GM10248 (cell line): ENCODE measurements at regions not wholly inside any gene's neighbourhood (a gene's known extent, or its start where the extent isn't known, plus 50 kb on each side); places are given as distances from the start of the nearest gene placed in this dataset.
"Not testable (repeated sequence)": the region's sequence is repeated elsewhere in the genome, so short reads cannot be mapped to it uniquely, and the experiment has no call there.

Experiments used
- CTCF ChIA-PET: fragments of 300-600 bp; sonication (Branson Sonifier 250); formaldehyde crosslinking; extraction: SDS; loops from one replicate; lab custom pipeline; 2021; ENCODE audit warnings: antibody characterized with exemption; lab: Yijun Ruan, JAX
- POLR2A ChIA-PET: fragments of 350-650 bp; sonication (Branson Sonifier 250); formaldehyde crosslinking; extraction: SDS; loops from one replicate; lab custom pipeline; 2020; ENCODE audit warnings: antibody characterized with exemption; lab: Yijun Ruan, JAX
- DNase-seq: peaks from one replicate; pipeline ENCODE4 v3.0.0; 2012; ENCODE audit errors: extremely low spot score
- TF ChIP-seq, protein P1 (sequence below): IDR thresholded peaks from 2 replicates; pipeline ENCODE4 v1.5.1; 2012; ENCODE audit warnings: mild to moderate bottlenecking, low read depth; ENCODE audit errors: extremely low read depth, missing control alignments, control extremely low read depth

GRCh38 chr14:92223025-92223424 is 99.9 kb upstream of the SLC24A4 start:
- TF ChIP-seq, protein P1, sequence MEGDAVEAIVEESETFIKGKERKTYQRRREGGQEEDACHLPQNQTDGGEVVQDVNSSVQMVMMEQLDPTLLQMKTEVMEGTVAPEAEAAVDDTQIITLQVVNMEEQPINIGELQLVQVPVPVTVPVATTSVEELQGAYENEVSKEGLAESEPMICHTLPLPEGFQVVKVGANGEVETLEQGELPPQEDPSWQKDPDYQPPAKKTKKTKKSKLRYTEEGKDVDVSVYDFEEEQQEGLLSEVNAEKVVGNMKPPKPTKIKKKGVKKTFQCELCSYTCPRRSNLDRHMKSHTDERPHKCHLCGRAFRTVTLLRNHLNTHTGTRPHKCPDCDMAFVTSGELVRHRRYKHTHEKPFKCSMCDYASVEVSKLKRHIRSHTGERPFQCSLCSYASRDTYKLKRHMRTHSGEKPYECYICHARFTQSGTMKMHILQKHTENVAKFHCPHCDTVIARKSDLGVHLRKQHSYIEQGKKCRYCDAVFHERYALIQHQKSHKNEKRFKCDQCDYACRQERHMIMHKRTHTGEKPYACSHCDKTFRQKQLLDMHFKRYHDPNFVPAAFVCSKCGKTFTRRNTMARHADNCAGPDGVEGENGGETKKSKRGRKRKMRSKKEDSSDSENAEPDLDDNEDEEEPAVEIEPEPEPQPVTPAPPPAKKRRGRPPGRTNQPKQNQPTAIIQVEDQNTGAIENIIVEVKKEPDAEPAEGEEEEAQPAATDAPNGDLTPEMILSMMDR, result no peak
- POLR2A ChIA-PET, result no interaction called here
- DNase-seq, result no peak
- CTCF ChIA-PET, result interaction anchor here (0.9 to 1.2 kb wide), 2 partner anchors 12 to 65 kb away, joined by 3 read pairs; no protein-coding TSS in a partner anchor

- POLR2A ChIA-PET, result no interaction called here
- TF ChIP-seq, protein P1, result no peak
- no peak for DNase-seq
- CTCF ChIA-PET, result no interaction called here
These were observed 98.5 kb upstream of the SLC24A4 start for GRCh38 chr14:92224358-92224954.

DNA sequence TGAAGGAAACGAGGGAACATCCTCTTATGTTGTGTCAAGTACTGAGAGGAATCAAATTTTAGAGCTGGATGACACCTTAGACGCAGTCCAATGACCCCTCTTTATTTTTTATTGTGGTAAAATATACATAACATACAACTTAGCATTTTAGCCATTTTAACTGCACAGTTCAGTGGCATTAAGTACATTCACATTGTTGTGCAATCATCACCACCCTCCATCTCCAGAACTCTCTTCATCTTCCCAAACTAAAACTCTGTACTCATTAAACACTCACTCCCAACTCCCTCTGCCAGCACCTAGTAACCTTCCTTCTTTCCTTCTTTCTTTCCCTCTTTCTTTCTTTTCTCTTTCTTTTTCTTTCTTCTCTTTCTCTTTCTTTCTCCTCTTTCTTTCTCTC is 97.2 kb upstream of the SLC24A4 start:
- no peak for DNase-seq
- TF ChIP-seq, protein P1, result no peak
- CTCF ChIA-PET, result no interaction called here
- POLR2A ChIA-PET, result no interaction called here

GRCh38 chr14:92226166-92226565 is 96.8 kb upstream of the SLC24A4 start:
- CTCF ChIA-PET, POLR2A ChIA-PET, DNase-seq: not testable (repeated sequence)

DNA sequence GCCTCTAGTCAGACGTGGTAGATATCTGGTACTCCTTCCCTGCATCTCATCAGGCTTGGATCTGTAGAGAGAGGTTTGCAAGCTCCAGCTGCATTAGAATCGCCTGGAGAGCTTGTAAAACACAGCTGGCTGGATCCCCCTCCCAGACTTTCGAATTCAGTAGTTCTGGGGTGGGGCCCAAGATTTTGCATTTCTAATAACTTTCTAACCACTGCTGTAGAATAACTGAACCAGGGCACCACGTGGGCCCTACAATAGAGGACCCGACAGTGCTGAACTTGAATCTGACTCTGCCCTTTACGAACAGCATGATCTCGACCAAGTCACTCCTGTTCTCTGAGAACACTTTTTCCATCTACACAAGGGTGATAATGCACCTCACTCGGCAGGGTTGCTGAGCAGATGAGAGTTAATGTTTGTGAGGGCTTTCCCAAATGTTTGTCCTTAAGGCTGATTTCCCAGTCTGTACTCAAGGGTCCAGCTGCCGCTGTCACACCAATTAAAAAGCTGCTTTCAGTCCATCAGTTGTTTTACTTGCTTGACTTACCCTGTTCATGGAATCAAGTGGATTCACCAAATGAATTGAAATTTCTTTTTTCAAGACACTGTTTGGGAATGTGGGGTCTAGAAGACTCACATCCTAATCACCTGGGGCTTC is 86.6 kb upstream of the SLC24A4 start:
- POLR2A ChIA-PET, result no interaction called here
- CTCF ChIA-PET, result interaction anchor here (1.6 kb wide), 2 partner anchors 44 to 81 kb away, joined by 3 to 4 read pairs; no protein-coding TSS in a partner anchor
- TF ChIP-seq, protein P1, result no peak
- DNase-seq, result no peak

GRCh38 chr14:92240658-92241057 is 82.3 kb upstream of the SLC24A4 start:
- TF ChIP-seq, protein P1, result no peak
- CTCF ChIA-PET, result interaction anchor here (0.6 to 2.1 kb wide), 2 partner anchors 10 to 31 kb away, joined by 3 to 5 read pairs; no protein-coding TSS in a partner anchor
- POLR2A ChIA-PET, result no interaction called here
- DNase-seq, result no peak

- ChIA-PET CTCF (no interaction called here), POLR2A (no interaction called here)
- no peak for DNase-seq
- TF ChIP-seq, protein P1, result no peak
These were observed 80.9 kb upstream of the SLC24A4 start for GRCh38 chr14:92241966-92242595.
